CD8-positive, alpha-beta memory T cell (primary cell): ENCODE measurements at regions not wholly inside any gene's neighbourhood (a gene's known extent, or its start where the extent isn't known, plus 50 kb on each side); places are given as distances from the start of the nearest gene placed in this dataset.

Source experiments
- CTCF ChIA-PET: fragments of 350-600 bp; sonication (Branson Sonifier 250); formaldehyde crosslinking; loops from one replicate; lab custom pipeline; 2021; ENCODE audit warnings: antibody characterized with exemption; lab: Charles Lee
- POLR2A ChIA-PET: fragments of 350-600 bp; sonication (Branson Sonifier 250); formaldehyde crosslinking; loops from one replicate; lab custom pipeline; 2021; ENCODE audit warnings: antibody characterized with exemption; lab: Charles Lee
- DNase-seq, 5 donors: peaks; one replicate each; pipeline versions ENCODE4 v3.0.0 to v3.0.0-alpha.2; 2020 to 2022; ENCODE audit warnings: mixed read lengths in 1 of 5
- H3K27ac ChIP-seq: one replicate; pipeline ENCODE4 v1.7.0; 2013; ENCODE audit warnings: low read depth, mild to moderate bottlenecking, low read length, moderate library complexity
- H3K27me3 ChIP-seq: 2 replicates; pipeline ENCODE4 v1.7.0; 2013; ENCODE audit warnings: low read length, mild to moderate bottlenecking; ENCODE audit not compliant: insufficient read depth, poor library complexity, severe bottlenecking
- H3K36me3 ChIP-seq: 2 replicates; pipeline ENCODE4 v1.7.0; 2013; ENCODE audit warnings: mild to moderate bottlenecking, low read length, moderate library complexity; ENCODE audit not compliant: insufficient read depth
- H3K4me1 ChIP-seq: 2 replicates; pipeline ENCODE4 v1.7.0; 2013; ENCODE audit warnings: mild to moderate bottlenecking, low read length, moderate library complexity; ENCODE audit not compliant: insufficient read depth
- H3K4me3 ChIP-seq: 2 replicates; pipeline ENCODE4 v1.7.0; 2013; ENCODE audit warnings: mild to moderate bottlenecking, low read length
- H3K9me3 ChIP-seq: 2 replicates; pipeline ENCODE4 v1.7.0; 2013; ENCODE audit warnings: mild to moderate bottlenecking, low read length
- H3K27ac Mint-ChIP-seq, 8 donors: one replicate each; pipeline ENCODE4 v1.8.0; 2020 to 2021; ENCODE audit warnings: mixed read lengths in 8 of 8, mild to moderate bottlenecking in 6 of 8, inconsistent platforms in 3 of 8, moderate library complexity in 3 of 8
- H3K27me3 Mint-ChIP-seq, 2 donors: one replicate each; pipeline ENCODE4 v1.8.0; 2020 to 2021; ENCODE audit warnings: mixed read lengths in 2 of 2, mild to moderate bottlenecking in 1 of 2, moderate library complexity in 1 of 2
- H3K36me3 Mint-ChIP-seq, 3 donors: one replicate each; pipeline ENCODE4 v1.8.0; 2020 to 2021; ENCODE audit warnings: mixed read lengths in 3 of 3, inconsistent platforms in 1 of 3, mild to moderate bottlenecking in 1 of 3
- H3K4me1 Mint-ChIP-seq, 3 donors: one replicate each; pipeline ENCODE4 v1.8.0; 2020 to 2021; ENCODE audit warnings: mixed read lengths in 3 of 3, inconsistent platforms in 1 of 3, mild to moderate bottlenecking in 1 of 3
- H3K4me3 Mint-ChIP-seq, 7 donors: one replicate each; pipeline ENCODE4 v1.8.0; 2020 to 2021; ENCODE audit warnings: mixed read lengths in 7 of 7, mild to moderate bottlenecking in 6 of 7, moderate library complexity in 4 of 7, inconsistent platforms in 2 of 7
- H3K9me3 Mint-ChIP-seq, 5 donors: one replicate each; pipeline ENCODE4 v1.8.0; 2020 to 2022; ENCODE audit warnings: mixed read lengths in 5 of 5, mild to moderate bottlenecking in 3 of 5, moderate library complexity in 2 of 5, inconsistent platforms in 1 of 5

DNA sequence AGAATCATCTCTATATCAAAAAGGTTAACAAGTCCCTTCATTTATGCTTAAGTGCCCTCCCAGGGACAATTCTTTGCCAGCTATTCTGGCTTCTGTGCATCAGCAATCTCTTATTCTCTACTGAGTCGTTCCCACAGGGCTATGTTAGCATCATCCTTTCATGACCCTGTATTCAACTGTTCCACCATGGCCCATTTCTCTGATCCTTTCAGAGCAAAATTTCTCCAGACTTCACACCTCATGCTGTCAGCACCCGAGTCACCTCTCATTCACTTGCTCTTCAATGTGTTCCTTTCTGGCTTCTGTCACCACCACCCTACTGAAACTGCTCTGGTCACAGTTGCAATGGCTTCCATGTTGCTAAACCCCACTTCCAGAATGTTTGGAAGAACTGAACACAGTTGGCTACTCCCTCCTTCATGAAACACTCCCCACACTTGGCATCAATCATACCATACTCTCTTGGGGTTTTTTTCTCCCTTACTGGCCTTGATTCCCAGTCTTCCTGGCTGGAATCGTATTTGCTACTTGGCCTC is 159.5 kb upstream of the HMGA2 start:
- H3K27ac Mint-ChIP-seq: no peak overlapping the region
- H3K4me1 Mint-ChIP-seq: no peaks in the 10 kb centered on the region
- no peaks in the 10 kb centered on the region for H3K36me3 Mint-ChIP-seq
- no peaks in the 10 kb centered on the region for H3K9me3 ChIP-seq
- no peaks in the 10 kb centered on the region for H3K4me1 ChIP-seq
- POLR2A ChIA-PET: no interaction called here
- no peaks in the 10 kb centered on the region for H3K36me3 ChIP-seq
- peaks cover 4 to 5% of the 10 kb centered on the region in 2 donors for H3K27me3 Mint-ChIP-seq
- no peak overlapping the region for H3K27ac ChIP-seq
- CTCF ChIA-PET: no interaction called here
- no peak for DNase-seq
- peaks cover 0 to 6% (median 0%) of the 10 kb centered on the region in 5 donors for H3K9me3 Mint-ChIP-seq
- H3K4me3 Mint-ChIP-seq: no peak overlapping the region
- no peaks in the 10 kb centered on the region for H3K27me3 ChIP-seq
- H3K4me3 ChIP-seq: no peak overlapping the region

DNA sequence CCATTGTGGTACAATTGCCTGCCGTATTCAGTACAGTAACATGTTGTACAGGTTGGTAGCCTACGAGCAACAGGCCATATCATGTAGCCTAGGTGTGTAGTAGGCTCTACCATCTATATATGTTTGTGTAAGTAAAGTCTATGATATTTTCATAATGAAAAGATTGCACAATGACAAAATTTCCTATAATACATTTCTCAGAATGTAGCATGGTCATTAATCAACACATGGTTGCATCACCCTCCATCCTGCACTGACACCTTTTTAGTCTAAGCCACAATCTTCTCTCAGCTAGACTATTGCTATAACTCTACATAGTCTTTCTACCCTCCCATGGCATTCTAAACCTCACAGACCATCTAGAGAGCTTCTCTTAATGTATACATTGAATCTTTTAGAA is 158.5 kb upstream of the HMGA2 start:
- H3K27ac ChIP-seq: no peak overlapping the region
- Mint-ChIP-seq H3K4me3 (no peak overlapping the region), H3K27me3 (peaks cover 4 to 5% of the 10 kb centered on the region in 2 donors), H3K9me3 (peaks cover 0 to 6% (median 2%) of the 10 kb centered on the region in 5 donors), H3K4me1 (no peaks in the 10 kb centered on the region), H3K27ac (no peak overlapping the region), H3K36me3 (no peaks in the 10 kb centered on the region)
- ChIA-PET POLR2A (no interaction called here), CTCF (no interaction called here)
- DNase-seq: no peak
- H3K27me3 ChIP-seq: no peaks in the 10 kb centered on the region
- H3K9me3 ChIP-seq: no peaks in the 10 kb centered on the region
- no peaks in the 10 kb centered on the region for H3K36me3 ChIP-seq
- no peaks in the 10 kb centered on the region for H3K4me1 ChIP-seq
- H3K4me3 ChIP-seq: no peak overlapping the region

GRCh38 chr12:65666876-65667275 is 157.4 kb upstream of the HMGA2 start:
- H3K4me3 ChIP-seq: no peak overlapping the region
- Mint-ChIP-seq H3K4me1 (no peaks in the 10 kb centered on the region), H3K27me3 (peaks cover 4 to 5% of the 10 kb centered on the region in 2 donors), H3K36me3 (no peaks in the 10 kb centered on the region), H3K4me3 (no peak overlapping the region), H3K27ac (no peak overlapping the region), H3K9me3 (peaks cover 0 to 6% (median 2%) of the 10 kb centered on the region in 5 donors)
- no peaks in the 10 kb centered on the region for H3K27me3 ChIP-seq
- DNase-seq: no peak
- no peak overlapping the region for H3K27ac ChIP-seq
- H3K36me3 ChIP-seq: no peaks in the 10 kb centered on the region
- H3K4me1 ChIP-seq: no peaks in the 10 kb centered on the region
- CTCF ChIA-PET: no interaction called here
- H3K9me3 ChIP-seq: no peaks in the 10 kb centered on the region
- POLR2A ChIA-PET: no interaction called here

GRCh38 chr12:65667932-65668331 is 156.4 kb upstream of the HMGA2 start:
- Histone ChIP-seq H3K36me3 (no peaks in the 10 kb centered on the region), H3K27me3 (no peaks in the 10 kb centered on the region), H3K27ac (no peak overlapping the region), H3K4me1 (no peaks in the 10 kb centered on the region), H3K4me3 (no peak overlapping the region), H3K9me3 (no peaks in the 10 kb centered on the region)
- Mint-ChIP-seq H3K36me3 (no peaks in the 10 kb centered on the region), H3K4me1 (no peaks in the 10 kb centered on the region), H3K27me3 (peaks cover 4 to 5% of the 10 kb centered on the region in 2 donors), H3K27ac (no peak overlapping the region), H3K4me3 (no peak overlapping the region), H3K9me3 (peaks cover 0 to 6% (median 2%) of the 10 kb centered on the region in 5 donors)
- no peak for DNase-seq
- ChIA-PET CTCF (no interaction called here), POLR2A (no interaction called here)

DNA sequence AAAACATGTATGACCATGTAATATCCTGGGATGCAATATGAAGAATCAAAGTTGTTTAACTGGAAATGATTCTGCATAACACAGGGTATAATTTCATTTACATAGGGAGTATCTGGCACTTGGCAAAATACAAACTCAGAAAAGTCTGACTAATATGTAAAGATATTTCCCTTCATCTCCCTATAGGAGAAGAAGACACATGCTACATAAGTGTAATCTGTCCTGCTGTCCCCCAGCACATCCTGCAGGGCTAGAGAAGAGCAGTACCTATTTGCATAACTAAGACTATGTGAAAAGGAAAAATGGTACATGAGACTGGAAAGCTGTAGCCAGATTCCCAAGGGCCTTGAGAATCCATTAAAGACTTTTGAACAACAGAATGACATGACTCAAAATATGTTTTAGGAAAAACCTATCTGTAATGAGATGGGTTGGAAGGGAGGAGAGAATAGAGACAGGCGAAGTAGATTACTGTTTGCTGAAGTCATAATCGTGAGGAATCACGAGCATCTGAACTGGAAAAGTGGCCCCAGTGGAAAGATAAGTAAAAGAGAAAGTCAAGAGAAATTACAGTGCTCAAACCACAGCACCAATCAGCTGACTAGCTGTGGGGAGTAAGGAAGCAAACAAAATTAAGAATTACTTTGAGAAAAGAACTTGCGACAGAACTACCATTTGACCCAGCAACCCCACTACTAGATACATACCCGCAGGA is 155.1 kb upstream of the HMGA2 start:
- Histone ChIP-seq H3K27ac (no peak overlapping the region), H3K36me3 (no peaks in the 10 kb centered on the region), H3K27me3 (no peaks in the 10 kb centered on the region), H3K4me1 (no peaks in the 10 kb centered on the region), H3K9me3 (no peaks in the 10 kb centered on the region), H3K4me3 (no peak overlapping the region)
- Mint-ChIP-seq H3K4me1 (no peaks in the 10 kb centered on the region), H3K36me3 (no peaks in the 10 kb centered on the region), H3K27me3 (peaks cover 5 to 6% of the 10 kb centered on the region in 2 donors), H3K27ac (no peak overlapping the region), H3K9me3 (peaks cover 0 to 6% (median 2%) of the 10 kb centered on the region in 5 donors), H3K4me3 (no peak overlapping the region)
- CTCF ChIA-PET: no interaction called here
- DNase-seq: no peak
- POLR2A ChIA-PET: no interaction called here

DNA sequence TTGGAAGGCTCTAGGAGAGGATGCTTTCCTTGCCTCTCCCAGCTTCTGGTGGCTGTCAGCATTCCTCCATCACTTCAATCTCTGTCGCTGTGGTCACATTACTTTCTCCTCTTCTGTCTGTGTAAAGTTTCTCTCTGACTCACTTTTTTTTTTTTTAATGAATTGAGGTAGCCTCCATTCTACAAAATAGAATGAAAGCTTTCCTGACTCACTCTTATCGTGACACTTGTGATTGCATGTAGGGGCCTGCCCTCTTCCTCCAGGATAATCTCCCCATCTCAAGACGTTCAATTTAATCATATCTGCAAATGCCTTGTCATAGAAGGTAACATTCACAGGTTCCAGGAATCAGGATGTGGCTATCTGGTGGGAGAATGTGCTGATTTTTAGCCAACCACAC is 153.5 kb upstream of the HMGA2 start:
- Mint-ChIP-seq H3K36me3 (no peaks in the 10 kb centered on the region), H3K9me3 (peaks cover 0 to 3% (median 0%) of the 10 kb centered on the region in 5 donors), H3K27me3 (peaks cover 5% of the 10 kb centered on the region in 2 donors), H3K27ac (no peak overlapping the region), H3K4me3 (no peak overlapping the region), H3K4me1 (no peaks in the 10 kb centered on the region)
- H3K9me3 ChIP-seq: no peaks in the 10 kb centered on the region
- CTCF ChIA-PET: no interaction called here
- no peak for DNase-seq
- no peaks in the 10 kb centered on the region for H3K27me3 ChIP-seq
- no peaks in the 10 kb centered on the region for H3K4me1 ChIP-seq
- no peak overlapping the region for H3K27ac ChIP-seq
- H3K36me3 ChIP-seq: no peaks in the 10 kb centered on the region
- POLR2A ChIA-PET: no interaction called here
- no peak overlapping the region for H3K4me3 ChIP-seq

DNA sequence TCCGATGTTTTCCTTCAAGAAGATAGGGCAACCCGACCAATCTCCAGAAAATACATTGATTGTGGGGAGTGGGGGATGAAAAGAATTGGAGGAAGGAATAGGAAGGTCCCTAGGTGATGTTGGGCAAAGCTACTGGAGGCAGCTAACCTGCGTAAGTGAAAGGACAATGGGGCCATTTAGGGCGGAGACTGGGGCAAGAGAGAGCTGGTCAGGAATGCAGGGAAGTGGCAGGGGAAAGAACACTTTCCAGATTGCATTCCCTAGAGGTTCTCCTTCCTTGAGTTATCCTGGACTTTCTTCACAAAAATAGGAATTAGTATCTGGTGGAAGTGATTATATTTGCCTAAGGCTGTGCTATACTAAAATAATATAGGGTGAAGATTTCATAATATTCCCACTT is 151.8 kb upstream of the HMGA2 start:
- Histone ChIP-seq H3K4me3 (no peak overlapping the region), H3K27me3 (no peaks in the 10 kb centered on the region), H3K4me1 (no peaks in the 10 kb centered on the region), H3K27ac (no peak overlapping the region), H3K9me3 (no peaks in the 10 kb centered on the region), H3K36me3 (no peaks in the 10 kb centered on the region)
- no peak for DNase-seq
- Mint-ChIP-seq H3K4me3 (no peak overlapping the region), H3K27me3 (peaks cover 2 to 5% of the 10 kb centered on the region in 2 donors), H3K9me3 (peaks cover 0 to 2% (median 0%) of the 10 kb centered on the region in 5 donors), H3K4me1 (no peaks in the 10 kb centered on the region), H3K27ac (no peak overlapping the region), H3K36me3 (no peaks in the 10 kb centered on the region)
- ChIA-PET POLR2A (no interaction called here), CTCF (no interaction called here)

GRCh38 chr12:65673156-65673690 is 151.1 kb upstream of the HMGA2 start:
- Mint-ChIP-seq H3K4me3 (no peak overlapping the region), H3K27ac (no peak overlapping the region), H3K27me3 (peaks cover 2% of the 10 kb centered on the region in 2 donors), H3K36me3 (no peaks in the 10 kb centered on the region), H3K9me3 (peaks cover 0 to 2% (median 0%) of the 10 kb centered on the region in 5 donors), H3K4me1 (no peaks in the 10 kb centered on the region)
- H3K4me3 ChIP-seq: no peak overlapping the region
- no peaks in the 10 kb centered on the region for H3K4me1 ChIP-seq
- H3K9me3 ChIP-seq: no peaks in the 10 kb centered on the region
- H3K36me3 ChIP-seq: no peaks in the 10 kb centered on the region
- H3K27ac ChIP-seq: no peak overlapping the region
- ChIA-PET CTCF (no interaction called here), POLR2A (no interaction called here)
- no peaks in the 10 kb centered on the region for H3K27me3 ChIP-seq
- DNase-seq: no peak
